GM12892 (cell line): ENCODE measurements at regions not wholly inside any gene's neighbourhood (a gene's known extent, or its start where the extent isn't known, plus 50 kb on each side); places are given as distances from the start of the nearest gene placed in this dataset.
"Not testable (repeated sequence)": the region's sequence is repeated elsewhere in the genome, so short reads cannot be mapped to it uniquely, and the experiment has no call there.

Experiments
- DNase-seq: peaks from one replicate; pipeline ENCODE4 v3.0.0; 2011; ENCODE audit not compliant: insufficient read length
- FAIRE-seq: peaks from 2 replicates; lab custom pipeline; 2011; peaks lifted over from hg19 to GRCh38; lab: Jason Lieb, UNC
- POLR2A ChIP-seq: IDR thresholded peaks from 2 replicates; pipeline ENCODE4 v1.6.1; 2011; ENCODE audit warnings: low read depth, low read length, control low read depth
- POLR2AphosphoS5 ChIP-seq: IDR thresholded peaks from 2 replicates; pipeline ENCODE4 v1.6.1; 2011; ENCODE audit warnings: low read depth, low read length, control low read depth
- TAF1 ChIP-seq: IDR thresholded peaks from 2 replicates; pipeline ENCODE4 v1.6.1; 2011; ENCODE audit warnings: low read depth, mild to moderate bottlenecking, control low read depth, low read length, borderline replicate concordance

GRCh38 chr4:159766241-159766640, 663.4 kb downstream of the RAPGEF2 start:
- no peak for DNase-seq
- TF ChIP-seq TAF1 = no peak
- no peak for FAIRE-seq

GRCh38 chr4:159767406-159767805, 664.5 kb downstream of the RAPGEF2 start:
- no peak for FAIRE-seq
- DNase-seq = no peak
- no peak for TF ChIP-seq POLR2AphosphoS5
- no peak for TF ChIP-seq TAF1
- TF ChIP-seq POLR2A = no peak

- FAIRE-seq = no peak
- no peak for TF ChIP-seq POLR2AphosphoS5
- TF ChIP-seq POLR2A = no peak
- TF ChIP-seq TAF1 = no peak
- no peak for DNase-seq
Observed at GRCh38 chr4:159768016-159768415, 665.1 kb downstream of the RAPGEF2 start.

- TF ChIP-seq POLR2AphosphoS5 (no peak), TAF1 (no peak), POLR2A (no peak)
- no peak for FAIRE-seq
Observed at GRCh38 chr4:159770401-159770800, 667.5 kb downstream of the RAPGEF2 start.

GRCh38 chr4:159770969-159771368, 668.1 kb downstream of the RAPGEF2 start:
- DNase-seq = no peak
- no peak for FAIRE-seq
- no peak for TF ChIP-seq TAF1
- no peak for TF ChIP-seq POLR2A
- TF ChIP-seq POLR2AphosphoS5 = no peak

More at GRCh38 chr4:159770401-159770800, 667.5 kb downstream of the RAPGEF2 start:
- no peak for DNase-seq

- TF ChIP-seq TAF1 = no peak
- no peak for TF ChIP-seq POLR2A
- TF ChIP-seq POLR2AphosphoS5 = no peak
- FAIRE-seq (no peak), DNase-seq (no peak)
Observed at GRCh38 chr4:159776961-159777360, 674.1 kb downstream of the RAPGEF2 start.

- FAIRE-seq = no peak
- TF ChIP-seq TAF1 (no peak), POLR2AphosphoS5 (no peak), POLR2A (no peak)
- no peak for DNase-seq
Observed at GRCh38 chr4:159777689-159778088, 674.8 kb downstream of the RAPGEF2 start.

GRCh38 chr4:159778298-159778697, 675.4 kb downstream of the RAPGEF2 start:
- TF ChIP-seq TAF1 (no peak), POLR2AphosphoS5 (no peak), POLR2A (no peak)
- FAIRE-seq (no peak), DNase-seq (no peak)

GRCh38 chr4:159779716-159780115, 676.8 kb downstream of the RAPGEF2 start:
- DNase-seq (no peak), FAIRE-seq (no peak)
- TF ChIP-seq POLR2AphosphoS5 = no peak
- no peak for TF ChIP-seq TAF1
- no peak for TF ChIP-seq POLR2A

GRCh38 chr4:159780196-159780922, 677.5 kb downstream of the RAPGEF2 start:
- no peak for FAIRE-seq
- TF ChIP-seq POLR2A (no peak), POLR2AphosphoS5 (no peak), TAF1 (no peak)
- DNase-seq = no peak

GRCh38 chr4:159787901-159788300, 685.0 kb downstream of the RAPGEF2 start:
- FAIRE-seq (no peak), DNase-seq (no peak)
- TF ChIP-seq TAF1 = no peak
- TF ChIP-seq POLR2AphosphoS5 = no peak
- no peak for TF ChIP-seq POLR2A

- DNase-seq = no peak
- no peak for FAIRE-seq
- no peak for TF ChIP-seq TAF1
- no peak for TF ChIP-seq POLR2A
- no peak for TF ChIP-seq POLR2AphosphoS5
Observed at GRCh38 chr4:159791334-159791733, 688.5 kb downstream of the RAPGEF2 start.

GRCh38 chr4:159804592-159804991, 701.7 kb downstream of the RAPGEF2 start:
- FAIRE-seq, DNase-seq: not testable (repeated sequence)
